ENCODE measurements at regions not wholly inside any gene's neighbourhood (a gene's known extent, or its start where the extent isn't known, plus 50 kb on each side); places are given as distances from the start of the nearest gene placed in this dataset.
"Not testable (repeated sequence)": the region's sequence is repeated elsewhere in the genome, so short reads cannot be mapped to it uniquely, and the experiment has no call there.

DNA sequence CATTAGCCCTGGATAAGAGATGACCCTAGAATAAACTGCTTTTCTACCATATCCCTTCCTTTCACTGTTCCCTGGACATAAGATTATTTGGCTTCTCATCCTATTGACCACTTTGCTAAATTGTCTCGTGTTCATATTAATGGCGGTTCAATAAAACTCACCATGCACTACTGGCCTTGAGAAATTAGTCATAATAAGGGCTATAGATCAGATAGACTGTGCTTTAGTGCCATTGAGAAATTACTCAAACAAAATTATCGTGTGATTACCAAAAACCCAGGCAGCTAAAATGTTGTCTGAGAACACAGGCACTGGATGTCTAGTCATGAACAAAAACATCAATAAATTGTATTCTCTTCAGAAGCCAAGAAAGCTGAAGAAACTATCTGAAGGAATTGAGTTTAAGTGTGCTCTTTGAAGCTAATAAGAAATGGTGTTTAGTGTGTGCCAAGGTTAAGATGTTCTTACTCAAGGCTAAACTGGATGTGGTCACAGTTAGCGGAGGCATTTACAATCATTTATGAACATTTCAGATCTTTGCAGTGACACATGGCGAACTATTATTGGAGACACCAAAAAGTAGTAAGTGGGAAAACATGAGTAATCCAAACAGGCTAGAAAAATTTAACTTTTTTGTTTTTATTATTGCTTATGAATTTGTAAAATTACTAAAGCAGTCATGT, 460.4 kb upstream of the RORB start:
- no peak for DNase-seq

DNA sequence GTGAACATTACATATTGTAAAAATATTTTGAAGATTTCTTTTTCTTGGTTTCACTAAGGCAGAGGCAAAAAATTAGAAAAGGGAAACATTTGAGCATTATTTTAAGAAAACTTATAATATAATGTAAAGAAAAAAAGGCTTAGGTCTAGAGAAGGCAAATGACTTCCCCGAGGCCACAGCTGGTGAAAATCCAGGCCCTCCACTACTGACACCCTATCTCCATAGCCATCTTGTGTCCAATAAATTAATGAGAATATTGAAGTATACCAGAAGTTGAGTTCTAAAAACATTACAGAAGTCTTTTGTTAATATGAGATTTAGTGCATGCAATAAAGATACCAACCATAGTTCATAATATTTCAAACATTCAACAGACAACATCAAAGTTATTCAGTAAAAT, 459.9 kb upstream of the RORB start:
- no peak for DNase-seq

DNA sequence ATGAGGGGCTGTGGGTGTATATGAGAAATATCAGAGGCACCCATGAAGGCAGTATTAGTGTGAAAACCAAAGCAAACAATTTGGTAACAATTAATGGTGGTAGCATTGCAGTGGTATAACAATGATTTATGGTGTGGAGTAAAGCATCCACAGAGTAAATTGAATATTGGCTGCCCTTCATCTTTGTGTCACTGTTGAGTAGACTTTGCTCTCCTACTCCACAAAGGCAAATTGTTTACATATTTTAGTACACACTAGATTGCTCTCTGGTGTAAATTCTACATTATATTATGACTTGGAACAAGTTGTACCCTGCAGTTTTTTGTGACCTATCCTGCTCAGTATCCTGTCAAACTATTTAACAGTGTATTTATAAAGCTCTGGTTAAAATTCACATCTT, 455.5 kb upstream of the RORB start:
- no peak for DNase-seq

DNA sequence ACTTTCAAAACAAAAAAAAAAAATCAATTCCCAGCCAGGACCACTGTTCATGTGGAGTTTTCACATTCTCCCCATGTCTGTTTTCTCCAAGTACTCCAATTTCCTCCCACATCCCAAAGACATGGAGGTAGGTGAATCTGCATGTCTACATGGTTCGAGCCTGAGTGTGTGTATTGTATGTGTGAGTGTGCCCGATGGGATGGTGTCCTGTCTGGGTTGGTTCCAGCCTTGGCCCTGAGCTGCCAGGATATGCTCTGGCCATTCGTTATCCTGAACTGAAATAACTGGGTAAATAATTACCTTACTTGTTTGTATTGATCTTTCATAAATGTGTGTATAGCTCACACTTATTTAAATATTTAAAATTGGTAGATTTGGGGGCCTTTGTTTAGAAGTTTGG, 452.3 kb upstream of the RORB start:
- DNase-seq = no peak

DNA sequence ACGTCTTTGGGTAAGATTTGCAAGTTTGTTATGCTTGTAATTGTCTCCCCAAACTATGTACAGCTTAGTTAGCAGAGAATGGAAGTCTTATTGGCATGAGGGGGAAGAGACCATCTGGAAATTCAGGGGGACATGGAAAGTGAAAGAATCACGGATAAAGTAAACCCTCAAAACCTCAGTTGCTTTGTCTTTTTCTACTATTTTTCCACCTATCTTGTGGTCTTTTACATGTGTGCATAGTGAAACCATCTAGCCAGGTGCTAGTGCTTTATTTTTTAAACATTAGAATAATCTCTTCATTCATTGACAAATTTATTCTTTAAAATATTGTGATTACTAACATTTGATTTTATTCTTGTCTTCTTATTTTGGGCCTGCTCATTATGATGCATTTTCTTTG, 441.1 kb upstream of the RORB start:
- DNase-seq = no peak

DNA sequence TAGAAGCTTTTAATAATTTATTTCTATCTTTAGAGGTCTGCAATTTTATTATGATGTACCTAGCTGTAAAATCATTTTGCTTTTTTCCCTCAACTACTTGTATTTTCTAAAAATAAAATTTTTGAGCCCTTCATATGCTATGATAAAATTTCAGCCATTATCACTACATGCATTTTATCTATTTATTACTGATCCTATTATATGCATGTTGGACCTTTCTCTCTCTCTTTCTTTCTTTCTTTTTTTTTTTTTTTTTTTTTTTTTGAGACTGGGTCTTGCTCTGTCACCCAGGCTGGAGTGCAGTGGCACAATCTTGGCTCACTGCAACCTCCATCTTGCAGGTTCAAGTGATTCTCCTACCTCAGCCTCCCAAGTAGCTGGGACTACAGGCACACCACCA, 440.1 kb upstream of the RORB start:
- not testable (repeated sequence) for DNase-seq

DNA sequence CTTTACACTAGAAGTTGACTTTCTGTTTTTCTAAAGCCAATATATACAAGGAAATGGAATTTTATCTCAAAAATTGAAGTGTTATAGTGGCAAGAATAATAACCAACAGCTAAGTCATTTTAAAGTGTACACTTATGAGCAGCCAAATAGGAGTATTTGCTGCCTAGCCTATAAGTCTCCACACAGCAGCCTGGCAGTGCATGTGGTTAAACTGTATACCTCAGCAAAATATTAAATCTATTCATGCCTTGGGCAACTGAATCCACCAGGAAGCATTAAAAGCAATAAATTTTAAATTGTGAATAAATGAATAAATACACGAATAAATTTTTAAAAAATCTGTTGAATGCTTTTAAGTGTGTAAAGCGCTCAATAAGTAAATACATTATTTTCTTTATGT, 432.4 kb upstream of the RORB start:
- no peak for DNase-seq

DNA sequence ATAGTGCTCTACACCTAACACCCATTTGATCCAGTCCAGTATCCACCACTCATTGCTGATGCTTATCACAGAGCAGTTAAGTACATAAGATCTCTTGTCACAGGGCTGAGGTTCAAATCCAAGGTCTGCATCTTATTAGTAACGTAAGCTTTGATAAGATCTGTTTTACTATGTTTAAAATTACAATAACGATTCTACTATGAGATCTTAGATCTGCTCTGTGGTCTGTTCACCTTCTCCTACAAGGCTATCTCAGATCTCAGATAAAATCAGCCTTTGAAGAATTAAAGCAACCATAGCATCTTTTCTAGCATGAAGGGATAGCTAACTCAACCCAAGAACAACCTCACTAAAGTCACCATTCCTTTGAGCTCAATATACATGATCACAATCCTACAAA, 431.0 kb upstream of the RORB start:
- no peak for DNase-seq

DNA sequence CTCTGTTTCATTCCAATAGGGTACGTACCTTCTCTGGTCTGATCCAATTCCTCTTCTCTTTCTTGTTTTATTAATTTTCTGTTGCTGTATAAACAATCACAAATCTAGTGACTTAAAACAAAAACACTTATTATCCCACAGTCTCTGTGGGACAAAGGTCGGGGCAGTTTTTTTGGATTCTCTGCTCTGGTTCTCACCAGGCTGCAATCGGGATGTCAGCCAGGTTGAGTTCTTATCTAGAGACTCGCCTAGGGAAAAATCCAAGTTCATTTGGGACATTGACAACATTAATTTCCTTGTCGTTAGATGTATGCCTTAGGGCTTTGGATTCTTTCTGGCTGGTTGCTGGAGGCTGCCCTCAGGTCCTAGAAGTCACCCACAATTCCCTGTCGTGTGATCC, 430.5 kb upstream of the RORB start:
- no peak for DNase-seq

DNA sequence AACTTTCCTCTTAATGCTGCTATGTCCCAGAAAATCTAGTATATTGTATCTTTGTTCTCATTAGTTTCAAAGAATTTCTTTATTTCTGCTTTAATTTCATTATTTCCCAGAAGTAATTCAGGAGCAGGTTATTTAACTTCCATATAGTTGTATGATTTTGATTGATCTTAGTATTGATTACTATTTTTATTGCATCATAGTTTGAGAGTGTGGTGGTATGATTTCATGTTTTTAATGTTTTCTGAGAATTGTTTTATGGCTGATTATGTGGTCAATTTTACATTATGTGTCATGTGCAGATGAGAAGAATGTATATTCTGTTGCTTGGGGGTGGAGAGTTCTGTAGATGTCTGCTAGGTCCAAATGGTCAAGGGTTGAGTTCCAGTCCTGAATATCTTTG, 425.6 kb upstream of the RORB start:
- DNase-seq = no peak

DNA sequence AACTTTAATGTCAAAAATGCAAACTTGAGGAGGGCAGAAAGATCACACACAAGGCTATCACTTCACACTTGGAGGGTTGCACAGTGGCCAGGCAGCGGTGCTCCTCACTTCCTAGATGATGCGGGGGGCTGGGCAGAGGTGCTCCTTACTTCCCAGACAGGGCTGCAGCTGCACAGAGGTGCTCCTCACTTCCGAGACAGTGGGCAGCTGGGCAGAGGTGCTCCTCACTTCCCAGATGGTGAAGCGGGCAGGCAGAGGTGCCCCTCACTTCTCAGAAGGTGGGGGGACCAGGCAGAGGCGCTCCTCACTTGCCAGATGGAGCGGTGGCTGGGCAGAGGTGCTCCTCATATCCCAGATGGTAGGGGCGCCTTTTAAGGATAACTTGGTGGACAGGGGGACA, 423.2 kb upstream of the RORB start:
- no peak for DNase-seq

DNA sequence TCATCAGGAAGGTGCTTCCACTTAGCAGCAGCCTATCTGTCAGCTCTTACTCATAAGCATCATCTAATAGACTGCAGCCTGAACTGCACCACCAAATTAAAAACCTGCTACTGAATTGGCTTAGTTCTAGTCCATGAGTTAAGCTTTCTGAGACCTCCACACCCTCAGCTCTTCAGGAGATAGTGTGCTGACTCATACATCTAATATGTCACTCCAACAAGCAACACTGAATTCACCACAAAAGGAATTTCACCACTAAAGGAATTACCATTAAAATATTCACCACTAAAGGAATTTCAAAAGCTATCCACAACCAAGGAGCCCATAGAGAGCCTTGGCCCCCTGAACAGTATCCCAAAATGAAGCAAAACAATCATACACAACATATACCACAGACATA, 418.5 kb upstream of the RORB start:
- DNase-seq = no peak

DNA sequence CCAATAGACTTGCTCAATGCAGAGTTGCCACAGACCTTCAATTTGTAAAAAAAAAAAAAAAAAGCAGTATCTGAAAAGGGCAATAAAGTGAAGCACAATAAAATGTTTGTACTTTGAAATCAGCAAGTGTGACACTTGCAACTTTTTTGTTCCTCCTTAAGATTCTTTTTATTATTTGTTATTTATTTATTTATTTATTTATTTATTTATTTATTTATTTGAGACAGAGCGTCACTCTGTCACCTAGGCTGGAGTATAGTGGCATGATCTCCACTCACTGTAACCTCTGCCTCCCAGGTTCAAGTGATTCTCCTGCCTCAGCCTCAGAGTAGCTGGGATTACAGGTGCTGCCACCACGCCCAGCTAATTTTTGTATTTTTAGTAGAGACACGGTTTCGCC, 416.5 kb upstream of the RORB start:
- DNase-seq = not testable (repeated sequence)

DNA sequence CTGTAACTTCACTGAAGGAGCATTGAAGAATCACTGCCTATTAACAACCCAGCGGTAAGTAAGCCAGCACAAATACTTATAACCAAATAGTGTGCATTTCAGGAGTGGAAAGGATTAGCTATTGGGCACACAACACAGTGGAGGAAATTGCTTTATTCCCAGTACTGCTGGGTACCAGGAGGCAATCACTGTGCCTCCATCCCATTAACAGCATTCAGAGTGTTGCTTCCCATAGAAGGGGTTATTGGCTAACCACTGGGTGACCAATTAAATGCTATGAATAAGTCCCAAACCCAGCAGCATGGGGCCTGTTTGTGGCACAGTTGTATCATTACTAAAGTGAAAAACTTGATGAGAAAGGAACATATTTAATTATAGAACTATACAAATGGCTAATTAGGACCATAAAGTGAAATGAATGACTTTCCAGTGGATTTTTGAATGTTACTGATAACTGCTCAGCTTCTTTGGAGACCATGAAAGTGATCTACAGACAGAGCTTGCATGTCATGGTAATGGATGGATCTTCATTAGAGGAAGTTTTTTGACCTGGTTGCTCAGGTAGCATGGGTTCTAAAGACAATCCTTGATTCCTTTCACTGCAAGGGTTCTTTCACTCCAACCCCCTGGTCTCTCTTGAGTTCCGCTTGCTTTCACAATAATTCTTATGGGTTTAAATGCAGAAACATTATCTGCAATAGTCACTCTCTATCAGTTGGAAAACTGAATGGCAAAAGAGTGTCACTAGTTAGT, 413.3 kb upstream of the RORB start:
- DNase-seq = no peak

DNA sequence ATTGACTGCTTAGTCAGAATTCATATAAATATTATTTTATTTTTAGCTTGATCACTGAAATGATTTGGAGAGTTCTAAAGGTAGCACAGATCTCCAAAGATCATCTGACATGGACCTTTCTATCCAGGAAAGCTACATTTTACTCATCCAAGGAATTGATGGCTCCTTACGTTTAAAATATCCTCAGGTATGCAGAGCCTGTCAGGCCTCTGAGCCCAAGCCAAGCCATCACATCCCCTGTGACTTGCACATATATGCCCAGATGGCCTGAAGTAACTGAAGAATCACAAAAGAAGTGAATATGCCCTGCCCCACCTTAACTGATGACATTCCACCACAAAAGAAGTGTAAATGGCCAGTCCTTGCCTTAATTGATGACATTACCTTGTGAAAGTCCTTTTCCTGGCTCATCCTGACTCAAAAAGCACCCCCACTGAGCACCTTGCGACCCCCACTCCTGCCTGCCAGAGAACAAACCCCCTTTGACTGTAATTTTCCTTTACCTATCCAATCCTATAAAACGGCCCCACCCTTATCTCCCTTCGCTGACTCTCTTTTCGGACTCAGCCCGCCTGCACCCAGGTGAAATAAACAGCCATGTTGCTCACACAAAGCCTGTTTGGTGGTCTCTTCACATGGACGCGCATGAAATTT, 411.6 kb upstream of the RORB start:
- not testable (repeated sequence) for DNase-seq

DNA sequence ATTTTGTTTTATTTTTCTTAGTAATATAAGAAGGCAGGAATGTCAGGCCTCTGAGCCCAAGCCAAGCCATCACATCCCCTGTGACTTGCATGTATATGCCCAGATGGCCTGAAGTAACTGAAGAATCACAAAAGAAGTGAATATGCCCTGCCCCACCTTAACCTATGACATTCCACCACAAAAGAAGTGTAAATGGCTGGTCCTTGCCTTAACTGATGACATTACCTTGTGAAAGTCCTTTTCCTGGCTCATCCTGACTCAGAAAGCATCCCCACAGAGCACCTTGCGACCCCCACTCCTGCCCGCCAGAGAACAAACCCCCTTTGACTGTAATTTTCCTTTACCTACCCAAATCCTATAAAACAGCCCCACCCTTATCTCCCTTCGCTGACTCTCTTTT, 406.2 kb upstream of the RORB start:
- DNase-seq = not testable (repeated sequence)

DNA sequence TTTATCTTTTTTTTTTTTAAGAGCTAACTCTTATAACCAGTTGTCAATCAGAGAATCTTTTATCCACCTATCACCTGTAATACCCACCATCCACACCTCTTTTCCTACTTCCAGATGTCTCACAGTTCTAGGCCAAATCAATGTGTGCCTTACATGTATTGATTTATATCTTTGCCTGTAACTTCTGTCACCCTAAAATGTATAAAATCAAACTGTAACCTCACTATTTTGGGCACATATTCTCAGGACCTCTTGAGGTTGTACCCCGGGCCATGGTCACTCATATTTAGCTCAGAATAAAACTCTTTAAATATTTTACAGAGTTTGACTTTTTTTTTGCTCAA, 404.7 kb upstream of the RORB start:
- no peak for DNase-seq

DNA sequence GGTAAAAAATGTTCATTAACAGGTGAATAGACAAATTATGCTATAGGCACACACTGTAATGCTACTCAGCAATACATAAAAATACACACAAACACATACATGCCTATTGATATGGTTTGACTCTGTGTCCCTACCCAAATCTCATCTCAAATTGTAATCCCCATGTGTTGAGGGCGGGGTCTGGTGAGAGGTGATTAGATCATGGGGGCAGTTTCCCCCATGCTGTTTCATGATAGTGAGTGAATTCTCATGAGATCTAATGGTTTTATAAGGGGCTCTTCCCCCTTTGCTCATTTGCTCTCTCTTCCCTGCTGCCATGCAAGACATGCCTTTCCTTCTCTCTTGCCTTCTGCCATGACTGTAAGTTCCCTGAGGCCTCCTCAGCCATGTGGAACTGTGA, 403.1 kb upstream of the RORB start:
- DNase-seq = not testable (repeated sequence)

DNA sequence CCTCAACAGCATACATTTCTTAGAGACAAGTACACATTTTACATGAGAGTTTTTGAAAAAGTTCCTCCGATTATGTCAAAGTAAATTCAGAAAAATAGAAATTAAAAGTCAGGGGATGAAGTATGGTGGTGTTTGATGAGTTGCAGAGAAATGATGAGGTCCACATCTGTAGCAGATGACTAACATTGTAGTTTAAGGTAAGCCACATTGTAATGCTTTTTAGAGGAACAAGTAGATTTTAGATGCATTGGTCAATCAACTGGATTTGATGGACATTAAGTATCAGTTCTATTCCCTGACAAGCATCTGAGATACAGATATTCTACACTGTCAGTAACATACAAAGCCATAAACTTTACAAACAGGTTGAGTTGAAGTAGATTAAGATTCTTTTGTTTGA, 402.4 kb upstream of the RORB start:
- DNase-seq = no peak

DNA sequence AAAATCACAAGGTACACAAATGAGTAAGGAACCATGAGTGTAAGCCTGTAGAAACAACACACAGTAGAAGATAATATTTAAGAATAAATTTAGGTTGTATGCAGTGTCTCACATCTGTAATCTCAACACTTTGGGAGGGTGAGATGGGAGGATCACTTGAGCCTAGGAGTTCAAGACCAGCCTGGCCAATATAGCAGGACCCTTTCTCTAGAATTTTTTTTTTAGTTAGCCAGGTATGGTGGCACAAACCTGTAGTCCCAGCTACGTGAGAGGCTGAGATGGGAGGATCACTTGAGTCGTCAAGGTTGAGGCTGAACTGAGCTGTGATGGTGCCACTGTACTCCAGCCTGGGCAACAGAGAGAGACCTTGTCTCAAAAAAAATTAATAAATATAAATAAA, 401.2 kb upstream of the RORB start:
- no peak for DNase-seq

DNA sequence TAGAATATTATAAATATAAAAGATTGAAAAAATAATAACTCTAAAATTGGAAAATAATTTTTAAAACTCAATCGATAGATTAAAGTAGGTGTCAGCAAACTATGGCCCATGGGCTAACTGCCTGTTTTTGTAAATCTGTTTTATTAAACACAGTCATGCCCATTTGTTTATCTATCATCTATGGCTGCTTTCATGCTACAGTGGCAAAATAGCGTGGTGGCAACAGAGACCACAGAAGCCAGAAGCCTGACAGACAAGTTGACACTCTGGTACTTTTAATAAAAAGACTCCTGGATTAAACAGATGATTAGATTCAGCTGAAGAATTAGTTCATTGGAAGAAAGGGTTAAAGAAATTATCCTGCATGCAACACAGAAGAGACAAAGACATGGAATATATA, 400.7 kb upstream of the RORB start:
- no peak for DNase-seq

DNA sequence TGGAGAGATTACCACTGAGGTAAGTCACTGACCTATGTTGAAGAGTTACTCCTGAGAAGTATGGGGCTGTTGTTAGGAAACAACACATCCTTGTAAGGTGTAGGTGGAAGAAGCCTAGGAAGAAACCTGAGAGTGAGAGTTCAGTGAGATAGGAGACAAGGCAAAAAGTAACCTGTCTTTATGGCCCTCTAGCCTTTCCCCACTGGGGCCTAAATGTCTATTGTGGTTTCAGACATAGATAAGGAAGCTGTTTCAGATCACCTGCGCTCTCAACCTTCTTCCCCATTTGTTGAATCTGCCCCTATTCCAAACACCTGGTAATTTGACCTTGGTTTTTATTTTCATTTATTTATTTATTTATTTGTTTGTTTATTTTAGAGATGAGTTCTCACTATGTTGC, 397.1 kb upstream of the RORB start:
- no peak for DNase-seq

DNA sequence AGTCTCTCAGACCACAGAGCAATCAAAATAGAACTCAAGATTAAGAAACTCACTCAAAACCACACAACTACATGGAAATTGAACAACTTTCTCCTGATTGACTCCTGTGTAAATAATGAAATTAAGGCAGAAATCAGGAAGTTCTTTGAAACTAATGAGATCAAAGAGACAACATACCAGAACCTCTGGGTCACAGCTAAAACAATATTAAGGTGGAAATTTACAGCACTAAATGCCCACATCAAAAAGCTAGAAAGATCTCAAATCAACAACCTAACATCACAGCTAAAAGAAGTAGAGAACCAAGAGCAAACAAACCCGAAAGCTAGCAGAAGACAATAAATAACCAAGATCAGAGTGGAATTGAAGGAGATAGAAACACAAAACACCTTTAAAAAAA, 395.0 kb upstream of the RORB start:
- not testable (repeated sequence) for DNase-seq

DNA sequence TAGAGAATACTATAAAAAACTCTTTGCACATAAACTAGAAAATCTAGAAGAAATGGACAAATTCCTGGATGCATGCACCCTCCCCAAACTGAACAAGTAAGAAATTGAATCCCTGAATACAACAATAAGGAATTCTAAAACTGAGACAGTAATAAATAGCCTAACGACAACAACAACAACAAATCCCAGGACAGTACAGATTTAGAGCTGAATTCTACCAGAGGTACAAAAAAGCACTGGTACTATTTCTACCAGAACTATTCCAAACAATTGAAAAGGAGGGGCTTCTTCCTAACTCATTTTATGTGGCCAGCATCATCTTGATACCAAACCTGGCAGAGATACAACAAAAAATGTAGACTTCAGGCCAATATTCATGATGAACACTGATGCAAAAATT, 394.4 kb upstream of the RORB start:
- no peak for DNase-seq

DNA sequence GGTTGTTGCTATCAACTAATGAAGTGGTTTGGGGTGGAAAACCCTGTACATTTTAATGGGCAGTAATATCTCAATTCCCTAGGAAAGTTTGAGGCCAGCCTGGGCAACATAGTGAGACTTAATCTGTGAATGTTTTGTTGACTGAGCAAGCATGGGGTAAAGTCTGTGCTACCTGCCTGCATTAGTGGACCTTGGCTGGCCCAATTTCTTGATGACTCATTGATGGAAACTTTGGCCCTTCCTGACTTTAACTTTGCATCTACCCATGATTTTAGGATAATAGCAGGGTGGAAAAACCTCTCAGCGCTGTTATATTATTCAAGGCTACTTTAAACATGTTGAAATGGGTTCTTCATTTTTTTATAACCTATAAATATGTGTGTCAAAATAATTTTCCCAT, 389.4 kb upstream of the RORB start:
- DNase-seq = no peak
